ENCODE measurements at regions not wholly inside any gene's neighbourhood (a gene's known extent, or its start where the extent isn't known, plus 50 kb on each side); places are given as distances from the start of the nearest gene placed in this dataset.
A peak's percentile ranks its signal among the peaks of the same experiment; 100 is the strongest.
"Not testable (repeated sequence)": the region's sequence is repeated elsewhere in the genome, so short reads cannot be mapped to it uniquely, and the experiment has no call there.

DNA sequence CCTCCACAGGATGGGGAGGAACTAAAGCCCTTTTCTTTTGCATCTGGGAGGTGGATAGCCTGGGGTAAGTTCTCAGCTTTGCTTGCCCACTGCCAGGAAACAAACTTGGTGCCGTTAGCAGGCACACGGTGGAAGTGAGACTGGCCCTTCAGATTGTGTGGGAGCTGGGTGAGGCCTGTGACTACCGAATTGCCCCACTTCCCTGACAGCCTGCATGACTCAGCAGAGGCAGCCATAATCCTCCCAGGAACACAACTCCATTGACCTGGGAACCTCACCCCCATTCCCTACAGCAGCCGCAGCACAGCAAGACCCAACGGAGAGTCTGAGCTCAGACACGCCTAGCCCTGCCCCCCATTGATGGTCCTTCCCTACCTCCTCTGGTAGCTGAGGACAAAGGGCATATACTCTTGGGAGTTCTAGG lies 282.6 kb downstream of the KLF13 start:
- peak overlapping the region in 1 of 21 experiments; percentile 21 for H3K27ac ChIP-seq
- H3K4me3 ChIP-seq = no peak overlapping the region

DNA sequence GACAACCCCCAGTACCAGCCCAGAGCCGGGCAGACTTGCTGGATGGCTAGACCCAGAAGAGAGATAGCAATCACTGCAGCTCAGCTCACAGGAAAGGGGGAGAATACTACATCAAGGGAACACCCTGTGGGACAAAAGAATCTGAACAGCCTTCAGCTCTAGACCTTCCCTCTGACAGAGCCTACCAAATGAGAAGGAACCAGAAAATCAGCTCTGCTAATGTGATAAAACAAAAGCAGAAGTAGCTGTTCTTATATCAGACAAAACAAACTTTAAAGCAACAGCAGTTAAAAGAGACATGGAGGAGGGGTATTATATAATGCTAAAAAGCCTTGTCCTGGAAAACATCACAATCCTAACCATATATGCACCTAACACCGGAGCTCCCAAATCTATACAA lies 283.3 kb downstream of the KLF13 start:
- H3K4me3 ChIP-seq = no peak overlapping the region
- no peak overlapping the region for H3K27ac ChIP-seq

GRCh38 chr15:31615643-31616415 lies 289.2 kb downstream of the KLF13 start:
- Histone ChIP-seq H3K4me3 (no peak overlapping the region), H3K27ac (no peak overlapping the region)

- not testable (repeated sequence) for H3K27ac ChIP-seq, H3K4me3 ChIP-seq
Observed at GRCh38 chr15:31623297-31623696, 296.7 kb downstream of the KLF13 start.

GRCh38 chr15:31624115-31624514 lies 297.5 kb downstream of the KLF13 start:
- not testable (repeated sequence) for H3K4me3 ChIP-seq, H3K27ac ChIP-seq

DNA sequence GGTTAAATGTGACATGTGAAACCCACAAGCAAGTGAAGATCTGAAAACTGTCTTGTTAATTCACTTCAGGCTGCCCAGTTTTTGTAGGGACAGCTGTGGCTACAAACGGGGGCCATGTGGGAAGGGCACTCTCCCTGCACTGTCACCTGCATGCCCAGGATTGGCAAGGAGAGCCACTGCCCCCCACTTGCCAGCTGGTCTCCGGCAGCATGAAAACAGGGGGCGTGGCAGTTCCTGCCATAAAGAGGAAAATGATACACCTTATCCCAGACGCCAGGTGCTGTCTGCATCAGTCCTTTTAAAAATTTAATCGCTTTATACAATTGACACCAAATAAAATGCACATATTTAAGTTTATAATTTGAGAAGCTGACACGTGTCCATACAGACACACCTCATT lies 309.1 kb downstream of the KLF13 start:
- not testable (repeated sequence) for H3K27ac ChIP-seq, H3K4me3 ChIP-seq

DNA sequence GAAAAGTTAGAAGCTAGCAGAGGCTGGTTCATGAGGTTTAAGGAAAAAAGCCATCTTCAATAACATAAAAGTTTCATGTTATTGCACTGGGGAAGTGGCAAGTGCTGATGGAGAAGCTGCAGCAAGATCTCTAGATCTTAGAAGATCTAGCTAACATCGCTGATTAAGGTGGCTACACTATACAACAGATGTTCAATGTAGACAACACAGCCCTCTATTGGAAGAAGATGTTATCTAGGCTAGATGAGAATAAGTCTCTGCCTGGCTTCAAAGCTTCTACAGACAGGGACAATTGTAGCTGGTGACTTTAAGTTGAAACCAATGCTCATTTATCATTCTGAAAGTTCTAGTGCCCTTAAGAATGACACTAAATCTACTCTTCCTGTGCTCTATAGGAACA lies 310.3 kb downstream of the KLF13 start:
- not testable (repeated sequence) for H3K27ac ChIP-seq, H3K4me3 ChIP-seq

DNA sequence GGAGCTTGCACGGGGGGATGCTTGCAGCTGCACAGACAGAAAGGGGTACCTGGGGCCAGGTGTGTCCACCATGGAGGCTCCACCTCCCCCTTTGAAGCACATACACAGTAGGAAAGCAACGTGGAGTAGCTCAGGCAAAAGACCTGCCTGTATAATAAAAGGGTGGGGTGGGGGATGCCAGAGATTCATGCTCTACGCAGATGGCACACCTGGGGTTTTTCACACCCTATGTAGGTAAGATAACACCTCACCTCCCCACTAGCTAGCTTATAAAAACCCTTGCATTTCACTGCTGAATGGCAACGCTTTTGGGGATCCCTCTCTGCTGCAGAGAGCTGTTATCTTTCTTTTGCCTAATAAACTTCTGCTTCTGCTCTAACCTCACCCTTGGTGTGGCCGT lies 317.3 kb downstream of the KLF13 start:
- not testable (repeated sequence) for H3K4me3 ChIP-seq, H3K27ac ChIP-seq

DNA sequence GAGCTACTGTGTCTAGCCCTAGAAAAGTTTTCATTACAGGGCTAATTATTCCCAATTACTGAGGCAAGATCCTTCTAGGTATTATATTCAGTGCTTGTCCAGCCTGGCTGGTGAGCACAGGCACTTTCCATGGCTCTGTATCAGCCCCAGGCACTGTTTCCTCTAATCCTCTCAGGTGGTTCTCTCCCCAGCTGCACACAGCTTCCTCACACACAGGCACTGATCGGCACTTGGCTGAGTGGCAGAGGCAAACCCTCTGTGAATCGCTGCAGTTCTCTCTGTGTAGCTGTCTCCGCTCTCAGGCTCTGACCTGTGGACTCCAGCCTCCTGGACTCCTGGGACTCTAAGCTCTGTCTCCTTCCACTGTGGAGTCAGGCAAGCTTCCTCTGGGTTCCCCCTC lies 318.1 kb downstream of the KLF13 start:
- H3K27ac ChIP-seq, H3K4me3 ChIP-seq: not testable (repeated sequence)

- H3K27ac ChIP-seq, H3K4me3 ChIP-seq: not testable (repeated sequence)
Observed at GRCh38 chr15:31647337-31647826, 320.7 kb downstream of the KLF13 start.

- H3K4me3 ChIP-seq, H3K27ac ChIP-seq: not testable (repeated sequence)
Observed at GRCh38 chr15:31649634-31650033, 323.0 kb downstream of the KLF13 start.

- H3K4me3 ChIP-seq, H3K27ac ChIP-seq: not testable (repeated sequence)
Observed at GRCh38 chr15:31650055-31650701, 323.5 kb downstream of the KLF13 start.

DNA sequence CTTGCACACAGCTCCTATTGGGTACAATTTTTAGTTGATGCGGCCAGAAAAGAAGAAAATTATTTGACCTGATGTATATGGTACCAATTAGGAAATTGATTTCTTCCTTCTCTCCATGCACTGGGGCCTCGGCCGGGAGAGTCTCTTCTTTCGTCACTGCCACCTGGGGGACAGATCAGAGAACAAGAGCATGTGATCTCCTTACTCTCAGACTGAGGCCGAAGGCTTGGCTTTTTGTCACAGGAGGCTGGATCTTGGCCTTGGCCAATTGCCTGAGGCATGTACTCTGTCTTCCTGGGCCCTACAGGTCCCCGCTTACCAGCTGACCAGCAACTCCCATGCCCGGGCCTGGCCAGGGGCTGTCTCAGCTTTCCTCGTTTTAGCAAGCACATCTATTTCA lies 330.3 kb downstream of the KLF13 start:
- H3K4me3 ChIP-seq, H3K27ac ChIP-seq: not testable (repeated sequence)

DNA sequence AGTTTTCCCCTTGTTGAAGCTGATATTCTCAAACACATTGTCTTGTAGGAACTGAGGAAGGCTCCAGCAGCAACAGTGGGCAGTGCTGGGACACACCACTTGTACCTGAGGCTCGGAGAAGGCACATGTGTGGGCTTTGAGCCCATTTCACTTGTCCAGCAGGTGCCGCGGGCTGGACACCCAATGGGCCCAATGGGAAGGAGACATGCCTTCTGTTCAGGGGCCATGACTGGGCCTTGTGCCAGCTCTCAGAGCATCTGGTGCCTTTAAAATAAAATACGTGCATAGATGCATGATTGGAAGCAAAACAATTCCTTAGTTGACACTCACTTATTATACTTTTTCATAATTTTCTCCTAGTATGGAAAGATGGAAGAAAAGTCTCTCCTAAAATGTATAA lies 334.2 kb downstream of the KLF13 start:
- H3K4me3 ChIP-seq = no peak overlapping the region
- H3K27ac ChIP-seq = no peak overlapping the region

DNA sequence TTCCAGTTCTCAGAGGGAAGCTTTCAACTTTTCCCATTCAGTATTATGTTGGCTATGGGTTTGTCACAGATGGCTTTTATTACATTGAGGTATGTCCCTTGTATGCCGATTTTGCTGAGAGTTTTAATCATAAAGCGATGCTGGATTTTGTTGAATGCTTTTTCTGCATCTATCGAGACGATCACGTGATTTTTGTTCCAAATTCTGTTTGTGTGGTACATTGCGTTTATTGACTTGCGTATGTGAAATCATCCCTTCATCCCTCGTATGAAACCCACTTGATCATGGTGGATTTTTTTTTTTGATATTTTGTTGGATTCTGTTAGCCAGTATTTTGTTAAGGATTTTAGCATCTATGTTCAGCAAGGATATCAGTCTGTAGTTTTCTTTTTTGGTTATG lies 339.1 kb downstream of the KLF13 start:
- H3K4me3 ChIP-seq, H3K27ac ChIP-seq: not testable (repeated sequence)

GRCh38 chr15:31669158-31669908 lies 342.7 kb downstream of the KLF13 start:
- not testable (repeated sequence) for H3K4me3 ChIP-seq, H3K27ac ChIP-seq

DNA sequence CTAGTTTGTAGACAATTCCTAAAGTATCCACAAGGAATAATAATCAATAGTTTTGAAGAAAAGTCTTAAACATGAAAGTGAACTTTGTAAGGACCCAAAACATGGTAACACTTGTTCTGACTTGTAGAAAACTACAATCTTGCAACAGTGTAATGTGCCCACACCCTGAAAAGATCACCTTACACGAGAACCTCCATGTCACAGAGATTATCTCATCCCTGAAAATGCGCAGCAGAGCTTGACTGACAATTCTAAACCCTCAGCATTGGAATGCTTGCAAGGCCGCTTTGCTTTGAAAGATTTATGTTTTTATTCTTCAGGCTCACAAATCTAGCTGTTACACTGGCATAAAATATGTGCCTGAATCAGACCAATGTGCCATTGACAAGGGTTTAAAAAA lies 346.6 kb downstream of the KLF13 start:
- not testable (repeated sequence) for H3K27ac ChIP-seq, H3K4me3 ChIP-seq

- not testable (repeated sequence) for H3K27ac ChIP-seq, H3K4me3 ChIP-seq
Observed at GRCh38 chr15:31681529-31682259, 348.6 kb upstream of the CHRNA7 start.

DNA sequence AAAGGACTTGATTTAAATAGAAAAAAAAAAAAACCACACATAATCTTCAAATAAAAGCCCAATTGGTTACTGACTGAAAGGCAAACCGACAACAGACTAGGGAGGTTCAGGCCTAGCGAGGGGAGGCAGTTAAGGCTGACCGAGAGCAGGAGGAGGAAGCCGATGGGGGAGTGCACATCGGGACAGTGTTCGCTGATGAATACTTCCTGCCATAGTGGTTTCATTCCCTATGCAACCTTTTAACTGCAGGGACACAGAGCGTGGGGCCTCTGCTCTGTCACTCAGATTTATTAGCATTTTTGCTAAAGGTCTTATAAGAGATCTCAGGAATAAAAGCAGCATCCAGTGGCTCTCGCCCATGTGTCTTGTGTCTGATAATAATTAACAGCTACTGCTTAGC lies 343.2 kb upstream of the CHRNA7 start:
- not testable (repeated sequence) for H3K27ac ChIP-seq, H3K4me3 ChIP-seq

- H3K27ac ChIP-seq, H3K4me3 ChIP-seq: not testable (repeated sequence)
Observed at GRCh38 chr15:31696509-31696908, 333.8 kb upstream of the CHRNA7 start.

Measured in skin epidermis (tissue), 12 donors.